ENCODE measurements at regions not wholly inside any gene's neighbourhood (a gene's known extent, or its start where the extent isn't known, plus 50 kb on each side); places are given as distances from the start of the nearest gene placed in this dataset.
"Not testable (repeated sequence)": the region's sequence is repeated elsewhere in the genome, so short reads cannot be mapped to it uniquely, and the experiment has no call there.

- in situ Hi-C loops (cut with MboI) = no loop called here
- Histone ChIP-seq H3F3A (ENCODE audit: insufficient read depth) (no peaks in the 10 kb centered on the region), H3K4me2 (ENCODE audit: unreplicated experiment) (no peak overlapping the region), H3K9ac (no peak overlapping the region), H3K9me3 (ENCODE audit: low read depth) (no peaks in the 10 kb centered on the region), H2AFZ (no peak overlapping the region), H3K27ac (no peak overlapping the region), H3K79me2 (ENCODE audit: insufficient read depth) (no peaks in the 10 kb centered on the region), H3K4me1 (ENCODE audit: insufficient read depth) (no peaks in the 10 kb centered on the region), H4K20me1 (ENCODE audit: insufficient read depth) (no peaks in the 10 kb centered on the region), H3K27me3 (replicated peaks; ENCODE audit: insufficient read depth) (no peaks in the 10 kb centered on the region; the same call in none of the 2 replicates), H3K9me2 (ENCODE audit: insufficient read depth) (no peaks in the 10 kb centered on the region), H3K36me3 (ENCODE audit: low read depth) (no peaks in the 10 kb centered on the region), H3K4me3 (no peak overlapping the region)
- 76 to 84% methylated on average over 2 of the region's 2 CpGs for WGBS, 2 experiments (ENCODE audit: low coverage in 1 of 2, low lambda C conversion rate in 2 of 2, missing lambda C conversion rate in 2 of 2)
- peak; percentile 36 for DNase-seq
- TF ChIP-seq EZH2phosphoT487 (IDR thresholded peaks at IDR 0.05; ENCODE audit: insufficient read depth, low read depth) (no peak), EZH2 (IDR thresholded peaks at IDR 0.05; ENCODE audit: insufficient read depth, poor library complexity, severe bottlenecking) (no peak)
These were observed 210.5 kb upstream of the KIT start for GRCh38 chr4:54447304-54447703.

DNA sequence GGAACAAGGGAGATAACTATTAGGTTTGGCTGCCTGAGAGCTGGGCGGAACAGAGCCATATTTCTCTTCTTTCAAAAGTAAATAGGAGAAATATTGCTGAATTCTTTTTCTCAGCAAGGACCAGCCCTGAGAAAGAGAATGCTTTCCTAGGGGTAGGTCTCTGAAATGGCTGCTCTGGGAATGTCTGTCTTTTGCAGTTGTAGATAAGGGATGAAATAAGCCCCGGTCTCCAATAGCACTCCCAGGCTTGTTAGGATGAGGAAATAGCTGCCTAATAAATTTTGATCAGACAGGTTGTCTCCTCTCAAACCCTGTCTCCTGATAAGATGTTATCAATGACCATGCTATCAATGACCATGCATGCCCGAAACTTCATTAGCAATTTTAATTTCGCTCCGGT is 207.8 kb upstream of the KIT start:
- Histone ChIP-seq H2AFZ (no peak overlapping the region), H4K20me1 (ENCODE audit: insufficient read depth) (no peaks in the 10 kb centered on the region), H3K9me2 (ENCODE audit: insufficient read depth) (no peaks in the 10 kb centered on the region), H3F3A (ENCODE audit: insufficient read depth) (no peaks in the 10 kb centered on the region), H3K9me3 (ENCODE audit: low read depth) (no peaks in the 10 kb centered on the region), H3K9ac (no peak overlapping the region), H3K27ac (no peak overlapping the region), H3K36me3 (ENCODE audit: low read depth) (no peaks in the 10 kb centered on the region), H3K4me1 (ENCODE audit: insufficient read depth) (no peaks in the 10 kb centered on the region), H3K4me3 (no peak overlapping the region), H3K79me2 (ENCODE audit: insufficient read depth) (no peaks in the 10 kb centered on the region), H3K27me3 (replicated peaks; ENCODE audit: insufficient read depth) (peaks cover 21% of the 10 kb centered on the region), H3K4me2 (ENCODE audit: unreplicated experiment) (no peak overlapping the region)
- in situ Hi-C loops (cut with MboI) = no loop called here
- no peak for TF ChIP-seq EZH2phosphoT487 (IDR thresholded peaks at IDR 0.05; ENCODE audit: insufficient read depth, low read depth)
- TF ChIP-seq EZH2 (IDR thresholded peaks at IDR 0.05; ENCODE audit: insufficient read depth, poor library complexity, severe bottlenecking) = no peak
- DNase-seq = no peak
- 77 to 82% methylated on average over 5 of the region's 5 CpGs for WGBS, 2 experiments (ENCODE audit: low coverage in 1 of 2, low lambda C conversion rate in 2 of 2, missing lambda C conversion rate in 2 of 2)

- H3K4me1 ChIP-seq (ENCODE audit: insufficient read depth); H3K36me3 ChIP-seq (ENCODE audit: low read depth); DNase-seq; H3K9me2 ChIP-seq (ENCODE audit: insufficient read depth); in situ Hi-C loops (cut with MboI); H3K27ac ChIP-seq; H3F3A ChIP-seq (ENCODE audit: insufficient read depth); H3K79me2 ChIP-seq (ENCODE audit: insufficient read depth); H3K27me3 ChIP-seq (replicated peaks; ENCODE audit: insufficient read depth); H3K4me3 ChIP-seq; H3K9ac ChIP-seq; H3K4me2 ChIP-seq (ENCODE audit: unreplicated experiment); H3K9me3 ChIP-seq (ENCODE audit: low read depth); H2AFZ ChIP-seq; H4K20me1 ChIP-seq (ENCODE audit: insufficient read depth): not testable (repeated sequence)
- 64 to 68% methylated on average over 9 of the region's 9 CpGs for WGBS, 2 experiments (ENCODE audit: low coverage in 1 of 2, low lambda C conversion rate in 2 of 2, missing lambda C conversion rate in 2 of 2)
These were observed 190.8 kb upstream of the KIT start for GRCh38 chr4:54466960-54467359.

- no peak overlapping the region for H3K4me2 ChIP-seq (ENCODE audit: unreplicated experiment)
- no peaks in the 10 kb centered on the region for H4K20me1 ChIP-seq (ENCODE audit: insufficient read depth)
- in situ Hi-C loops (cut with MboI) = no loop called here
- H3K27ac ChIP-seq = no peak overlapping the region
- WGBS, 2 experiments (ENCODE audit: low coverage in 1 of 2, low lambda C conversion rate in 2 of 2, missing lambda C conversion rate in 2 of 2) = 72 to 73% methylated on average over 7 of the region's 7 CpGs
- no peaks in the 10 kb centered on the region for H3K79me2 ChIP-seq (ENCODE audit: insufficient read depth)
- no peaks in the 10 kb centered on the region for H3K9me2 ChIP-seq (ENCODE audit: insufficient read depth)
- H3K4me3 ChIP-seq = no peak overlapping the region
- H3K4me1 ChIP-seq (ENCODE audit: insufficient read depth) = no peaks in the 10 kb centered on the region
- H3K36me3 ChIP-seq (ENCODE audit: low read depth) = no peaks in the 10 kb centered on the region
- H3F3A ChIP-seq (ENCODE audit: insufficient read depth) = no peaks in the 10 kb centered on the region
- no peak for TF ChIP-seq EZH2phosphoT487 (IDR thresholded peaks at IDR 0.05; ENCODE audit: insufficient read depth, low read depth)
- TF ChIP-seq EZH2 (IDR thresholded peaks at IDR 0.05; ENCODE audit: insufficient read depth, poor library complexity, severe bottlenecking) = no peak
- H3K9me3 ChIP-seq (ENCODE audit: low read depth) = no peaks in the 10 kb centered on the region
- H3K9ac ChIP-seq = no peak overlapping the region
- peak; percentile 46 for DNase-seq
- H2AFZ ChIP-seq = no peak overlapping the region
- no peaks in the 10 kb centered on the region for H3K27me3 ChIP-seq (replicated peaks; ENCODE audit: insufficient read depth)
These were observed 184.6 kb upstream of the KIT start for GRCh38 chr4:54473077-54473545.

GRCh38 chr4:54473798-54474197 is 184.0 kb upstream of the KIT start:
- Histone ChIP-seq H3K9ac (no peak overlapping the region), H4K20me1 (ENCODE audit: insufficient read depth) (no peaks in the 10 kb centered on the region), H3K27me3 (replicated peaks; ENCODE audit: insufficient read depth) (no peaks in the 10 kb centered on the region), H3K4me1 (ENCODE audit: insufficient read depth) (no peaks in the 10 kb centered on the region), H3F3A (ENCODE audit: insufficient read depth) (no peaks in the 10 kb centered on the region), H3K9me2 (ENCODE audit: insufficient read depth) (no peaks in the 10 kb centered on the region), H3K36me3 (ENCODE audit: low read depth) (no peaks in the 10 kb centered on the region), H3K4me3 (no peak overlapping the region), H3K9me3 (ENCODE audit: low read depth) (no peaks in the 10 kb centered on the region), H3K27ac (no peak overlapping the region), H2AFZ (no peak overlapping the region), H3K4me2 (ENCODE audit: unreplicated experiment) (no peak overlapping the region), H3K79me2 (ENCODE audit: insufficient read depth) (no peaks in the 10 kb centered on the region)
- in situ Hi-C loops (cut with MboI) = no loop called here
- no peak for DNase-seq
- whole genome bisulfite sequencing, 2 experiments (ENCODE audit: low coverage in 1 of 2, low lambda C conversion rate in 2 of 2, missing lambda C conversion rate in 2 of 2) = 51 to 58% methylated on average over 6 of the region's 6 CpGs
- TF ChIP-seq EZH2phosphoT487 (IDR thresholded peaks at IDR 0.05; ENCODE audit: insufficient read depth, low read depth) (no peak), EZH2 (IDR thresholded peaks at IDR 0.05; ENCODE audit: insufficient read depth, poor library complexity, severe bottlenecking) (no peak)
